ENCODE measurements at regions not wholly inside any gene's neighbourhood (a gene's known extent, or its start where the extent isn't known, plus 50 kb on each side); places are given as distances from the start of the nearest gene placed in this dataset.

- H3K27me3 ChIP-seq (ENCODE audit: control insufficient read depth, insufficient read depth, low read length): no peaks in the 10 kb centered on the region
- no peaks in the 10 kb centered on the region for H3K36me3 ChIP-seq (ENCODE audit: control insufficient read depth in 2 of 3, insufficient read depth in 3 of 3, low read length in 3 of 3)
- no peak for TF ChIP-seq CTCF (IDR thresholded peaks at IDR 0.05; ENCODE audit: borderline replicate concordance, extremely low read depth, insufficient read depth)
- no peaks in the 10 kb centered on the region for H3K4me1 ChIP-seq (ENCODE audit: control insufficient read depth in 2 of 3, insufficient read depth in 2 of 3, low read depth in 1 of 3, low read length in 3 of 3)
- H3K4me3 ChIP-seq (ENCODE audit: low read length in 3 of 3): no peak overlapping the region
- intact Hi-C loops (cut with DNase I): no loop called here
- DNase-seq: no peak
- no peak for FAIRE-seq
- H3K9ac ChIP-seq (ENCODE audit: low read length in 3 of 3): no peak overlapping the region
- H3K27ac ChIP-seq (ENCODE audit: low read depth in 2 of 2, low read length in 2 of 2): no peak overlapping the region
- no peaks in the 10 kb centered on the region for H3K9me3 ChIP-seq (ENCODE audit: control insufficient read depth in 2 of 3, insufficient read depth in 1 of 3, low read length in 3 of 3)
Observed at GRCh38 chr5:74492230-74492629, 148.3 kb downstream of the ENC1 start.

GRCh38 chr5:74491586-74491985 is 148.9 kb downstream of the ENC1 start:
- Histone ChIP-seq H3K9me3 (ENCODE audit: control insufficient read depth in 2 of 3, insufficient read depth in 1 of 3, low read length in 3 of 3) (no peaks in the 10 kb centered on the region), H3K27ac (ENCODE audit: low read depth in 2 of 2, low read length in 2 of 2) (no peak overlapping the region), H3K36me3 (ENCODE audit: control insufficient read depth in 2 of 3, insufficient read depth in 3 of 3, low read length in 3 of 3) (no peaks in the 10 kb centered on the region), H3K4me3 (ENCODE audit: low read length in 3 of 3) (no peak overlapping the region), H3K9ac (ENCODE audit: low read length in 3 of 3) (no peak overlapping the region), H3K27me3 (ENCODE audit: control insufficient read depth, insufficient read depth, low read length) (no peaks in the 10 kb centered on the region), H3K4me1 (ENCODE audit: control insufficient read depth in 2 of 3, insufficient read depth in 2 of 3, low read depth in 1 of 3, low read length in 3 of 3) (no peaks in the 10 kb centered on the region)
- no peak for DNase-seq
- FAIRE-seq: no peak
- intact Hi-C loops (cut with DNase I): no loop called here
- TF ChIP-seq CTCF (IDR thresholded peaks at IDR 0.05; ENCODE audit: borderline replicate concordance, extremely low read depth, insufficient read depth): no peak

- no peak overlapping the region for H3K4me3 ChIP-seq (ENCODE audit: low read length in 3 of 3)
- intact Hi-C loops (cut with DNase I): no loop called here
- H3K9me3 ChIP-seq (ENCODE audit: control insufficient read depth in 2 of 3, insufficient read depth in 1 of 3, low read length in 3 of 3): no peaks in the 10 kb centered on the region
- no peaks in the 10 kb centered on the region for H3K4me1 ChIP-seq (ENCODE audit: control insufficient read depth in 2 of 3, insufficient read depth in 2 of 3, low read depth in 1 of 3, low read length in 3 of 3)
- H3K36me3 ChIP-seq (ENCODE audit: control insufficient read depth in 2 of 3, insufficient read depth in 3 of 3, low read length in 3 of 3): no peaks in the 10 kb centered on the region
- H3K9ac ChIP-seq (ENCODE audit: low read length in 3 of 3): no peak overlapping the region
- H3K27me3 ChIP-seq (ENCODE audit: control insufficient read depth, insufficient read depth, low read length): no peaks in the 10 kb centered on the region
- no peak overlapping the region for H3K27ac ChIP-seq (ENCODE audit: low read depth in 2 of 2, low read length in 2 of 2)
- TF ChIP-seq CTCF (IDR thresholded peaks at IDR 0.05; ENCODE audit: borderline replicate concordance, extremely low read depth, insufficient read depth): no peak
- peak in 3 of 5 donors; percentile 31 to 64 (median 39) for DNase-seq
- no peak for FAIRE-seq
Observed at GRCh38 chr5:74490814-74491213, 149.7 kb downstream of the ENC1 start.

GRCh38 chr5:74482990-74483389 is 157.5 kb downstream of the ENC1 start:
- H3K4me3 ChIP-seq (ENCODE audit: low read length in 3 of 3): no peak overlapping the region
- no peaks in the 10 kb centered on the region for H3K9me3 ChIP-seq (ENCODE audit: control insufficient read depth in 2 of 3, insufficient read depth in 1 of 3, low read length in 3 of 3)
- intact Hi-C loops (cut with DNase I): no loop called here
- H3K4me1 ChIP-seq (ENCODE audit: control insufficient read depth in 2 of 3, insufficient read depth in 2 of 3, low read depth in 1 of 3, low read length in 3 of 3): no peaks in the 10 kb centered on the region
- TF ChIP-seq CTCF (IDR thresholded peaks at IDR 0.05; ENCODE audit: borderline replicate concordance, extremely low read depth, insufficient read depth): no peak
- no peak for FAIRE-seq
- no peaks in the 10 kb centered on the region for H3K27me3 ChIP-seq (ENCODE audit: control insufficient read depth, insufficient read depth, low read length)
- H3K27ac ChIP-seq (ENCODE audit: low read depth in 2 of 2, low read length in 2 of 2): no peak overlapping the region
- DNase-seq: no peak
- H3K9ac ChIP-seq (ENCODE audit: low read length in 3 of 3): no peak overlapping the region
- no peaks in the 10 kb centered on the region for H3K36me3 ChIP-seq (ENCODE audit: control insufficient read depth in 2 of 3, insufficient read depth in 3 of 3, low read length in 3 of 3)

All from kidney (tissue), 13 donors.